ENCODE measurements at regions not wholly inside any gene's neighbourhood (a gene's known extent, or its start where the extent isn't known, plus 50 kb on each side); places are given as distances from the start of the nearest gene placed in this dataset.

- Histone ChIP-seq H3K4me1 (ENCODE audit: control insufficient read depth in 4 of 4, insufficient read depth in 4 of 4, low read length in 3 of 4) (no peaks in the 10 kb centered on the region), H3K4me3 (ENCODE audit: low read depth in 1 of 3, low read length in 3 of 3) (no peak overlapping the region), H3K9me3 (ENCODE audit: control insufficient read depth in 4 of 4, low read length in 3 of 4) (no peaks in the 10 kb centered on the region), H3K36me3 (ENCODE audit: control insufficient read depth in 4 of 4, insufficient read depth in 3 of 4, low read depth in 1 of 4, low read length in 3 of 4) (no peaks in the 10 kb centered on the region), H3K9ac (ENCODE audit: low read depth in 1 of 2, low read length in 2 of 2) (no peak overlapping the region), H3K27me3 (ENCODE audit: control insufficient read depth in 4 of 4, insufficient read depth in 4 of 4, low read length in 3 of 4) (no peaks in the 10 kb centered on the region), H3K27ac (ENCODE audit: low read depth in 1 of 2, low read length in 2 of 2) (no peak overlapping the region)
- no peak for TF ChIP-seq TAF1 (conservative IDR thresholded peaks at IDR 0.05)
- TF ChIP-seq NR2F2 (IDR thresholded peaks at IDR 0.05), result no peak
- TF ChIP-seq HNF4G (IDR thresholded peaks at IDR 0.05), result no peak
- no peak for TF ChIP-seq YY1 (IDR thresholded peaks at IDR 0.05)
- TF ChIP-seq EGR1 (IDR thresholded peaks at IDR 0.05; ENCODE audit: low read depth in 2 of 2), result no peak
- TF ChIP-seq ZBTB33 (IDR thresholded peaks at IDR 0.05), result no peak
- no peak for TF ChIP-seq ATF3 (IDR thresholded peaks at IDR 0.05)
- TF ChIP-seq JUND (IDR thresholded peaks at IDR 0.05), result no peak
- TF ChIP-seq GABPA (IDR thresholded peaks at IDR 0.05 in 1 of 2, conservative IDR thresholded peaks at IDR 0.05 in 1 of 2), result no peak
- no peak for TF ChIP-seq RAD21 (IDR thresholded peaks at IDR 0.05)
- no peak for TF ChIP-seq HNF4A (conservative IDR thresholded peaks at IDR 0.05)
- no peak for TF ChIP-seq FOXA1 (IDR thresholded peaks at IDR 0.05)
- no peak for TF ChIP-seq SP1 (IDR thresholded peaks at IDR 0.05)
- DNase-seq (ENCODE audit: low spot score), result no peak
- 65% methylated on average over 3 of the region's 3 CpGs for WGBS
Observed at GRCh38 chr10:61135276-61135721, 191.3 kb upstream of the RHOBTB1 start.

- TF ChIP-seq FOXA1 (IDR thresholded peaks at IDR 0.05) (no peak), EGR1 (IDR thresholded peaks at IDR 0.05; ENCODE audit: low read depth in 2 of 2) (no peak), HNF4A (conservative IDR thresholded peaks at IDR 0.05) (no peak), ATF3 (IDR thresholded peaks at IDR 0.05) (no peak), RXRA (IDR thresholded peaks at IDR 0.05) (no peak), YY1 (IDR thresholded peaks at IDR 0.05) (no peak), NR2F2 (IDR thresholded peaks at IDR 0.05) (no peak), SP1 (IDR thresholded peaks at IDR 0.05) (no peak), JUND (IDR thresholded peaks at IDR 0.05) (no peak), ZBTB33 (IDR thresholded peaks at IDR 0.05) (no peak), CTCF (IDR thresholded peaks at IDR 0.05; ENCODE audit: low read depth, low read length, missing input control) (no peak), RAD21 (IDR thresholded peaks at IDR 0.05) (no peak), HNF4G (IDR thresholded peaks at IDR 0.05) (no peak), REST (IDR thresholded peaks at IDR 0.05) (no peak), GABPA (IDR thresholded peaks at IDR 0.05 in 1 of 2, conservative IDR thresholded peaks at IDR 0.05 in 1 of 2) (no peak), TAF1 (conservative IDR thresholded peaks at IDR 0.05) (no peak), MAX (IDR thresholded peaks at IDR 0.05) (no peak), FOXA2 (IDR thresholded peaks at IDR 0.05) (no peak)
- no peak overlapping the region for H3K4me3 ChIP-seq (ENCODE audit: low read depth in 1 of 3, low read length in 3 of 3)
- DNase-seq (ENCODE audit: low spot score), result no peak
Observed at GRCh38 chr10:61130366-61130765, 186.4 kb upstream of the RHOBTB1 start.

More at GRCh38 chr10:61130366-61130765, 186.4 kb upstream of the RHOBTB1 start:
- Histone ChIP-seq H3K36me3 (ENCODE audit: control insufficient read depth in 4 of 4, insufficient read depth in 3 of 4, low read depth in 1 of 4, low read length in 3 of 4) (no peaks in the 10 kb centered on the region), H3K27me3 (ENCODE audit: control insufficient read depth in 4 of 4, insufficient read depth in 4 of 4, low read length in 3 of 4) (no peaks in the 10 kb centered on the region), H3K9me3 (ENCODE audit: control insufficient read depth in 4 of 4, low read length in 3 of 4) (no peaks in the 10 kb centered on the region), H3K4me1 (ENCODE audit: control insufficient read depth in 4 of 4, insufficient read depth in 4 of 4, low read length in 3 of 4) (no peaks in the 10 kb centered on the region), H3K9ac (ENCODE audit: low read depth in 1 of 2, low read length in 2 of 2) (no peak overlapping the region), H3K27ac (ENCODE audit: low read depth in 1 of 2, low read length in 2 of 2) (no peak overlapping the region)
- 84% methylated on average over 1 of the region's 1 CpG for WGBS

Measured in liver (tissue), 8 donors.